Trophoblast cell (in vitro differentiated cells and primary cell): ENCODE measurements at regions not wholly inside any gene's neighbourhood (a gene's known extent, or its start where the extent isn't known, plus 50 kb on each side); places are given as distances from the start of the nearest gene placed in this dataset.

Experiments
- DNase-seq, 2 donors: peaks; one replicate each; pipeline ENCODE4 v3.0.0-alpha.2; 2016
- H2AFZ ChIP-seq: 2 replicates; pipeline ENCODE4 v1.6.1; 2013; ENCODE audit warnings: low read length, moderate library complexity, mild to moderate bottlenecking; ENCODE audit not compliant: insufficient read depth, poor library complexity
- H2AK5ac ChIP-seq: 2 replicates; pipeline ENCODE4 v1.6.1; 2013; ENCODE audit warnings: mild to moderate bottlenecking, low read length
- H2BK120ac ChIP-seq: 2 replicates; pipeline ENCODE4 v1.6.1; 2013; ENCODE audit warnings: low read length, mild to moderate bottlenecking, moderate library complexity; ENCODE audit not compliant: insufficient read depth, poor library complexity
- H2BK12ac ChIP-seq: 2 replicates; pipeline ENCODE4 v1.6.1; 2013; ENCODE audit warnings: mild to moderate bottlenecking, low read length, moderate library complexity
- H2BK5ac ChIP-seq: 2 replicates; pipeline ENCODE4 v1.6.1; 2013; ENCODE audit warnings: low read length, low read depth, moderate library complexity, mild to moderate bottlenecking; ENCODE audit not compliant: poor library complexity
- H3K14ac ChIP-seq: 2 replicates; pipeline ENCODE4 v1.6.1; 2013; ENCODE audit warnings: mild to moderate bottlenecking, low read length
- H3K18ac ChIP-seq: 2 replicates; pipeline ENCODE4 v1.6.1; 2013; ENCODE audit warnings: mild to moderate bottlenecking, low read length
- H3K23ac ChIP-seq: 2 replicates; pipeline ENCODE4 v1.6.1; 2013; ENCODE audit warnings: low read length
- H3K27ac ChIP-seq: 2 replicates; pipeline ENCODE4 v1.5.1; 2013; ENCODE audit warnings: low read depth, mild to moderate bottlenecking, inconsistent platforms, low read length, moderate library complexity
- H3K27me3 ChIP-seq: 2 replicates; pipeline ENCODE4 v1.6.1; 2013; ENCODE audit warnings: inconsistent platforms, mild to moderate bottlenecking, low read length, moderate library complexity; ENCODE audit not compliant: insufficient read depth
- H3K36me3 ChIP-seq, 2 experiments: 1 replicate in 1 of 2; 2 replicates in 1 of 2; pipeline ENCODE4 v1.6.1; 2013; ENCODE audit warnings: low read length in 2 of 2, mild to moderate bottlenecking in 2 of 2, moderate library complexity in 1 of 2; ENCODE audit not compliant: insufficient read depth in 2 of 2, control insufficient read depth in 1 of 2
- H3K4ac ChIP-seq: 2 replicates; pipeline ENCODE4 v1.6.1; 2013; ENCODE audit warnings: low read depth, mild to moderate bottlenecking, low read length, moderate library complexity
- H3K4me1 ChIP-seq, 2 experiments: 1 replicate in 1 of 2; 2 replicates in 1 of 2; pipeline ENCODE4 v1.6.1; 2013; ENCODE audit warnings: low read length in 2 of 2, mild to moderate bottlenecking in 2 of 2, moderate library complexity in 1 of 2; ENCODE audit not compliant: insufficient read depth in 2 of 2, control insufficient read depth in 1 of 2
- H3K4me2 ChIP-seq: 2 replicates; pipeline ENCODE4 v1.6.1; 2013; ENCODE audit warnings: inconsistent platforms, mild to moderate bottlenecking, low read length, moderate library complexity
- H3K4me3 ChIP-seq: 2 replicates; pipeline ENCODE4 v1.5.1; 2013; ENCODE audit warnings: mild to moderate bottlenecking, low read depth, low read length, inconsistent platforms
- H3K79me1 ChIP-seq: one replicate; pipeline ENCODE4 v1.6.1; 2013; ENCODE audit warnings: low read length
- H3K79me2 ChIP-seq: 2 replicates; pipeline ENCODE4 v1.6.1; 2013; ENCODE audit warnings: low read length, mild to moderate bottlenecking; ENCODE audit not compliant: control insufficient read depth, insufficient read depth, poor library complexity
- H3K9ac ChIP-seq: 2 replicates; pipeline ENCODE4 v1.6.1; 2013; ENCODE audit warnings: mild to moderate bottlenecking, low read length
- H3K9me3 ChIP-seq: 2 replicates; pipeline ENCODE4 v1.6.1; 2013; ENCODE audit warnings: low read depth, mild to moderate bottlenecking, control low read depth, inconsistent platforms, low read length; ENCODE audit not compliant: insufficient read depth
- H4K12ac ChIP-seq: 2 replicates; pipeline ENCODE4 v1.6.1; 2013; ENCODE audit warnings: low read depth, mild to moderate bottlenecking, low read length, moderate library complexity
- H4K8ac ChIP-seq: 2 replicates; pipeline ENCODE4 v1.6.1; 2013; ENCODE audit warnings: low read depth, mild to moderate bottlenecking, low read length, moderate library complexity
- H4K91ac ChIP-seq: one replicate; pipeline ENCODE4 v1.6.1; 2013; ENCODE audit warnings: low read depth, mild to moderate bottlenecking, low read length, moderate library complexity
- WGBS: extraction: QIAGEN DNeasy Blood & Tissue Kit; methylation state at CpG from one replicate; pipeline ENCODE4 v1.1.7; 2013; ENCODE audit warnings: missing lambda C conversion rate; ENCODE audit not compliant: insufficient read length, insufficient coverage; ENCODE audit errors: extremely low coverage; 5-methylcytosine and 5-hydroxymethylcytosine counted together

GRCh38 chr6:156205678-156206077, 571.5 kb upstream of the ARID1B start:
- no peak overlapping the region for H3K4me2 ChIP-seq
- H2BK120ac ChIP-seq, result no peak overlapping the region
- H3K14ac ChIP-seq, result no peak overlapping the region
- no peaks in the 10 kb centered on the region for H3K4me1 ChIP-seq
- no peak overlapping the region for H3K9ac ChIP-seq
- no peak overlapping the region for H2AFZ ChIP-seq
- H2BK12ac ChIP-seq, result no peak overlapping the region
- H3K18ac ChIP-seq, result no peak overlapping the region
- no peak overlapping the region for H4K12ac ChIP-seq
- H3K4ac ChIP-seq, result no peak overlapping the region
- no peaks in the 10 kb centered on the region for H3K9me3 ChIP-seq
- DNase-seq, result no peak
- H3K79me2 ChIP-seq, result no peaks in the 10 kb centered on the region
- no peaks in the 10 kb centered on the region for H3K36me3 ChIP-seq
- no peak overlapping the region for H3K23ac ChIP-seq
- no peaks in the 10 kb centered on the region for H3K27me3 ChIP-seq
- H4K8ac ChIP-seq, result no peak overlapping the region
- no peaks in the 10 kb centered on the region for H3K79me1 ChIP-seq
- H3K27ac ChIP-seq, result no peak overlapping the region
- no peak overlapping the region for H3K4me3 ChIP-seq
- WGBS, result no CpG with 5 or more reads among the region's 3 CpGs
- H4K91ac ChIP-seq, result no peak overlapping the region
- no peak overlapping the region for H2AK5ac ChIP-seq
- no peak overlapping the region for H2BK5ac ChIP-seq

- no peak overlapping the region for H3K9ac ChIP-seq
- H2BK120ac ChIP-seq, result no peak overlapping the region
- no peaks in the 10 kb centered on the region for H3K79me1 ChIP-seq
- H3K9me3 ChIP-seq, result no peaks in the 10 kb centered on the region
- no peaks in the 10 kb centered on the region for H3K4me1 ChIP-seq
- no peak overlapping the region for H2BK12ac ChIP-seq
- no peak overlapping the region for H3K4ac ChIP-seq
- DNase-seq, result no peak
- H4K12ac ChIP-seq, result no peak overlapping the region
- H3K4me3 ChIP-seq, result no peak overlapping the region
- H3K18ac ChIP-seq, result no peak overlapping the region
- no peak overlapping the region for H3K4me2 ChIP-seq
- H4K8ac ChIP-seq, result no peak overlapping the region
- no peak overlapping the region for H2AK5ac ChIP-seq
- H3K79me2 ChIP-seq, result no peaks in the 10 kb centered on the region
- H2BK5ac ChIP-seq, result no peak overlapping the region
- H3K36me3 ChIP-seq, result no peaks in the 10 kb centered on the region
- H3K27me3 ChIP-seq, result no peaks in the 10 kb centered on the region
- H3K27ac ChIP-seq, result no peak overlapping the region
- H3K14ac ChIP-seq, result no peak overlapping the region
- no peak overlapping the region for H3K23ac ChIP-seq
- WGBS, result 100% methylated on average over 2 of the region's 5 CpGs
- no peak overlapping the region for H4K91ac ChIP-seq
- no peak overlapping the region for H2AFZ ChIP-seq
These were observed 578.0 kb upstream of the ARID1B start for GRCh38 chr6:156199182-156199581.

- Histone ChIP-seq H3K9ac (no peak overlapping the region), H3K4ac (no peak overlapping the region), H2BK5ac (no peak overlapping the region), H2BK12ac (no peak overlapping the region), H3K4me3 (no peak overlapping the region), H3K4me1 (no peaks in the 10 kb centered on the region), H4K91ac (no peak overlapping the region), H4K12ac (no peak overlapping the region), H3K79me2 (no peaks in the 10 kb centered on the region), H3K4me2 (no peak overlapping the region), H4K8ac (no peak overlapping the region), H2AK5ac (no peak overlapping the region), H2AFZ (no peak overlapping the region), H3K27ac (no peak overlapping the region), H2BK120ac (no peak overlapping the region), H3K9me3 (no peaks in the 10 kb centered on the region), H3K18ac (no peak overlapping the region), H3K36me3 (no peaks in the 10 kb centered on the region), H3K14ac (no peak overlapping the region), H3K27me3 (no peaks in the 10 kb centered on the region), H3K79me1 (no peaks in the 10 kb centered on the region), H3K23ac (no peak overlapping the region)
- no CpG with 5 or more reads among the region's 2 CpGs for WGBS
- no peak for DNase-seq
These were observed 579.7 kb upstream of the ARID1B start for GRCh38 chr6:156197513-156197912.

- H3K4me3 ChIP-seq, result no peak overlapping the region
- no peak overlapping the region for H3K23ac ChIP-seq
- H3K79me2 ChIP-seq, result no peaks in the 10 kb centered on the region
- H2BK5ac ChIP-seq, result no peak overlapping the region
- H4K91ac ChIP-seq, result no peak overlapping the region
- no peak overlapping the region for H3K27ac ChIP-seq
- no peaks in the 10 kb centered on the region for H3K9me3 ChIP-seq
- H3K18ac ChIP-seq, result no peak overlapping the region
- no peak overlapping the region for H4K12ac ChIP-seq
- H3K4me1 ChIP-seq, result no peaks in the 10 kb centered on the region
- no peak overlapping the region for H4K8ac ChIP-seq
- H2BK120ac ChIP-seq, result no peak overlapping the region
- DNase-seq, result no peak
- no peaks in the 10 kb centered on the region for H3K27me3 ChIP-seq
- H3K4me2 ChIP-seq, result no peak overlapping the region
- no peaks in the 10 kb centered on the region for H3K36me3 ChIP-seq
- no peak overlapping the region for H2AFZ ChIP-seq
- H2BK12ac ChIP-seq, result no peak overlapping the region
- no peaks in the 10 kb centered on the region for H3K79me1 ChIP-seq
- no peak overlapping the region for H3K14ac ChIP-seq
- WGBS, result no CpG with 5 or more reads among the region's 2 CpGs
- H3K9ac ChIP-seq, result no peak overlapping the region
- H2AK5ac ChIP-seq, result no peak overlapping the region
- no peak overlapping the region for H3K4ac ChIP-seq
These were observed 582.2 kb upstream of the ARID1B start for GRCh38 chr6:156194981-156195380.
